HG03565 (cell line): ENCODE measurements at regions not wholly inside any gene's neighbourhood (a gene's known extent, or its start where the extent isn't known, plus 50 kb on each side); places are given as distances from the start of the nearest gene placed in this dataset.
"Not testable (repeated sequence)": the region's sequence is repeated elsewhere in the genome, so short reads cannot be mapped to it uniquely, and the experiment has no call there.

ENCODE experiments used
- ATAC-seq: cut with Tn5 transposase; IDR thresholded peaks from one replicate; pipeline ENCODE4 v1.9.1; 2021; ENCODE audit warnings: mild to moderate bottlenecking, moderate library complexity; ENCODE audit not compliant: unreplicated experiment

DNA sequence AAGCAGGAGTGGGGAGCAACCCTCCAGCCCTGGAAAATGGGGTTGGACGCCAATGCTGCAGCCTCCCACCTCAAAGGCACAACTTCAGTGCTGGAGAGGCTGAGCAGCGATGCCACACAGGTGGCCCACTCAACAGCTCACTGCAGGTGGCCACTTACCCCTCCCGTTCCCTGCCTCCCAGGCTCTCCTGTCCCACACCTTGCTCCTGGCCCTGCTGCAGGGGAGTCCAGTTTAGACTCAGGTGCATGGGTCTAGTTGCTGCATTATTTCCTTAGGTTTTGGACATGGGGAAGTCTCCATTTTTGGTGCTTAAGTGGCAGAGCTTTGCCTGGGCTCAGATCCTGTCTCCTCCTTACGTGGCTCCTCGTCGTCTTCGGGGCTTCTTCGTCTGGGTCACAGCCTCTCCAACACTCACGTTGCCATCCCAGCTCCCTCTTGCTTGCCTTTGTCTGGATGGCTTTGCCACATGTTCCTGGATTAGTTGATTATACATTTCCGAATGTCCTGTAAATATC lies 898.3 kb downstream of the BRD1 start:
- ATAC-seq, result no peak

DNA sequence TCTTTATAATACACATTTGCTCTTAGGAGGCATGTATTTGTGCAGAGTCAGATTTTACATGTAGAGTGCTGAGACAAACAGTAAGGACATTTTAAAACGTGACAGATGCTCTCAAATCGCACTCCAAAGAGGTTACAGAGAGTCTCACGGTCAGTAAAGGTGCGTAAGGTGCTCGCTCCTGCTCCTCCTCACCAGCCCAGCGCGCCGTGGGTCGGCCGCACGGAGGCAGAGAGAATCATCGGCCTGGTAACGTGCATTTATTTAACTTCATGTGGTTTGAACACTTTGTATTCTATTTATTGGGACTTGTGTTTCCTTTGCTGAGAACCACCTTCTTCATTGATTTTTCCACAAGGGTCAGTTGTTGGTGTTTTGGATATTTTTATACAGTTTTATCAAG lies 900.1 kb downstream of the BRD1 start:
- ATAC-seq, result no peak

DNA sequence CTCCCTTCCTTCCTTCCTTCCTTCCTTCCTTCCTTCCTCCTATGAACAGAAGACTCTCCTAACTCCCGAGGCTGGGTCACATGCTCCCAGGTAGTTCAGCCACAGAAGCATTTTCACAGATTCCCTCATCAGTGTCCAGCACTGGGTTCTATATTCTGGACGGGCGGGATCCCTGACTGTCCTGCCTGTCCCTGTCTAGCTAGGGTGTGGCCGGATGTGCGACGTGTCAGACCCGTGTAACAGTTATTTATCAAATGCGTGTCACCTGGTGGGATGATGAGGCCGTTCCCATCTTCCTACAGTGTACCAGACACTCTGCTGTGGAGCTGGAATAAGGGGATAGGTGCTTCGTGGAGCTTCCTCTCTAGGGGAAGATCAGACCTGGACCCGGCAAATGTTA lies 901.0 kb downstream of the BRD1 start:
- no peak for ATAC-seq

DNA sequence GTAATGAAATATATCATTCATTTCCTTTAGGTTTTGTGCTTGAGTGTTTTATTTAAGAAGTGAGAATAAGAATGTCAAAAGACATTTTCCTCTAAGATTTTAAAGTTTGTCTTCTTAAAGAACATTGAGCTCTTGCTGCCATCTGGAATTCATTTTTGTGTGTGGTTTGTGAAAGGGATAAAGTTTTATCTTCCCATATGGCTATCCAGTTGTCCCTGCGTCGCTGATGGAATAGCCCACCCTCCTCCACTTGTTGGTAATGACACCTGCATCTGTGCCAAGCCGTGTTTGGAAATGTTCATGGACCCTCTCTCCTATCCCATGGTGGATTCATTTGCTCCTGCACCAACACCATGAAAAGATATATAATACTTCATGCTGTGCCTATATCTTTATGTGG lies 901.5 kb downstream of the BRD1 start:
- ATAC-seq, result no peak

DNA sequence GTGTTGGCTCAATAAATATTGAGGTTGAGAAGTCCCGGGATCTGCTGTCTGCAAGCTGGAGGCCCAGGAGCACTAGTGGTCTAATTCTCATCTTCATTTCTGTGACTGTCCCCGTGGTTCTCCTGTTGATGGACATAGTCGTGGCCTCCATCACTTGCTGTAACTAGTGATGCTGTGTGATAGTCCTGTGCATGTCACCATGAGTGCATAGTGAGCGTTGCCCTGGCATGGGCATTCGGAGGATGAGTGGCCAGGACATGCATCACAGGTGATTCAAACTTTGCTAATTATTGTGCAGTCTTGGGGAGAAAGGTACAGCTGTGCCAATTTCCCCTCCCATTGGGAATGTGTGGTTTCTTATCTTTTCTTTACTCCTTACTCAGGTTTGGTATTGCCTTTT lies 902.2 kb downstream of the BRD1 start:
- ATAC-seq, result no peak

DNA sequence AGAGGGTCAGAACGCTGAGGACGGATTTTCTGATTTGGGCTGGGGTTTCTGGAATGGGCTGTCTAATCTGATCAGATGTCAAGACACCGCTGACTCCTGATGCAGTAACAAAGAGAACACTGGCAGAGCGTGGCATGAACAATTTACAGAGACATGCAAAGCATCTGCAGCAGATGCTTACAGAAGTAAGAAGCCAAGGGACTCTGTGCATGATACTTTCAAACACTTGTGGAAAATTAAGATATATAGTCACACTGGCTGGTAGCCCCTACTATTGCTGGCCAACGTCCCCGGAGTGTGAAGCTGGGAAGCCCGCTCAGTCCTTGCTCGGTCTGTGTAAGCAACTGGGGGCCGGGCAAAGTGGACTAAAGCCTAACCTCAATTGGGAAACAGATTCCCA lies 903.7 kb downstream of the BRD1 start:
- ATAC-seq, result no peak

DNA sequence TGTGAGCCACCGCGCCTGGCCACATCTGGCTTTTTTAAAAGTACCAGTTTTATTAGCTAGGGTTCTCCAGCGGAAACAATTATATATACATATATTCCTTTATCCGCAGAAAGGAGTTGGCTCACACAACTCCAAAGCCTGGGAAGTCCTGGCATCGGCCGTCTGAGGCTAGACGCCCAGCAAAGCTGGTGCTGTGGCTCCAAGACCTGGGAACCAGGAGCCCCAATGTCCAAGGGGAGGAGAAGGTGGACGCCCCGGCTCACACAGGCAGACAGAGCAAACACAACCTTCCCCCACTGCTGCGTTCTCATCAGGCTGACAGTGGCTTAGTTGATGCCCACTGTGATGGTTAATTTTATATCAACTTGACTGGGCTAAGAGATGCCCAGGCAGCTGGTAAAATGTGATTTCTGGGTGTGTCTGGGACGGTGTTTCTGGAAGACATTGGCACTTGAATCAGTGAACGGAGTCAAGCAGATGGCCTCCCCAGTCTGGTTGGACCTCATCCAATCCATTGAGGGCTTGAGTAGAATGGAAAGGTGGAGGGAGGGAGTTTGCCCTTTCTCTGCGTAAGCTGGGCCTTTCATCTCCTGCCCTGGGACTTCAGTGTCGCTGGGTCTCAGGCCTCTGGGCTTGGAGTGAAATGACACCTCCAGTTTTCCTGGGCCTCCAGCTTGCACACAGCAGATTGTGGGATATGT lies 904.4 kb downstream of the BRD1 start:
- ATAC-seq, result no peak

DNA sequence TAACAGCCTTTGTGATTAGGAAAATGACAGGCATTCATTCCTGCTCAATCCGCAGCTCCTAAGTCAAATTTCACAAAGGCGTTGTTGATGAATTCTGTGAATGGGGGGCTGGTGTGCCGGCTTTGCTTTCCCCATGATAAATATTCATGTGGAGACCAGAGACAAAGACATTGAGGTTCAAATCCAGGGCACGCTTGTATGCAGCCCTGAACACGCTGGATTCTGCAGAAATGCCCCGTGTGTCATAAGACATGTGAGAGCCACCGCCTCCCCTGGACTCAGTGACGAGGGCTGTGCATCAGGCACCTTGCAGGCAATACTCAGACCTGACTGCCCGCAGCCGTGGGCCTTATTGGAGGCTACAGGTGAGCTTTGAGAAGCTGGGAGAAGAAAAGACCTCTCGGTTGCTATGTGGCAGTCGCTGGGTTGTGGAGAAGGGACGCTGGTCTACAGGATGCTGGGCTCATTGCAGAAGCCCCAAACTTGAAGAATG lies 906.2 kb downstream of the BRD1 start:
- no peak for ATAC-seq

DNA sequence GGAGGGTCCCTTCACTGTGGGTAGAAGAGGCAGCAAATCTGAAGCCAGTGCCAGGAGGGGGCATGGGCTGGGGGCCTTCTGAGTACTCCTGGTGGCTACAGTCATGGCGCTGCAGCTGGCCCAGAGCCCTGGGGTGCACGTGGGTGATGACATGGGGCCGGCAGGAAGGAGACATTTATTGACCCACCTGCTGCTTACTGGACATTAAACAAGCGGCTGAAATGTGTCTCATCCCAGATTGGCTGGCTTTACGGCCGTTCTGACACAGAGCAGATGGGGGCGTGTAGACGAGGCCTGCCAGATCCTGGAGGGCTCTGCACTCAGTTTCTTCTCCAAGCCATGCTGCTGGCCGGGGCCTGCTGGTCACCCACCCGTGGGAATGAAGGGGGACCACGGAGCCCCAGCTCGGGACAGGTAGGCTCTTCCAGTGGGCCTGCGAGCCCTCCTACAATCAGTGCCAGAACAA lies 906.9 kb downstream of the BRD1 start:
- ATAC-seq, result no peak

DNA sequence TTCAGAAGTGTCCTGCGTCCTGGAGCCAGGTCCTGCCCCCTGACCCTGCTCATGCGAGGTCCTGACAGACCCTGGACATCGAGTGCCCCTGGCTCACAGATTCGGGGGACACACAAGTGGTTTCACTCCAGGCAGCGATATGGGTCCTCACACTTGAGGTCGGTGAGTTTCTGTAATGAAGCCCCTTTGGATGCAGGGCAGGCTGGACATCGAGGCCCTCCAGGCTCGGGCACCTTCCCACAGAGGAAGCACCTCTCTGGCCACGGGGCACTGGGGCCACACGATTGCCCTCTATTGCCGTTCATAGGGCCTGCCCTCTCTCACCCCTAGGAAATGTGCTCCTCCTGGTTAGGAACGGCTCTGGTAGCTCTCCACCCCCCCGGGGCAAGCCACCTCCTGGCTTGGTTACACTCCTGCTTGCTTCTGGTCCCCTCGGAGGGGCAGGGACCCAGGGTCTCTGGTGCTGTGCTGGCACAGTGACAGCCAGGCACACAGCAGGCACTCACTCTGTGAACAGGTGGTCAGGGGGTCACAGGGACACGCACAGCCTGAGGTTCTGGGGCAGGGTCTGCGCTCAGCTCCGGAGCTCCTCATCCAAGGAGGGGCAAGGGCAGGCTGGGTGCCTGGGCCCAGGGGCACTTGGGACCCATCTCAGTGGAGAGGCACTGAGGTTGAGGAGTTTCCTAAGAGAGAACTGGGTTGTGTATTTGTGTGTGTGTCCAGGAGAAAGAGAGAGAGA lies 907.7 kb downstream of the BRD1 start:
- no peak for ATAC-seq

DNA sequence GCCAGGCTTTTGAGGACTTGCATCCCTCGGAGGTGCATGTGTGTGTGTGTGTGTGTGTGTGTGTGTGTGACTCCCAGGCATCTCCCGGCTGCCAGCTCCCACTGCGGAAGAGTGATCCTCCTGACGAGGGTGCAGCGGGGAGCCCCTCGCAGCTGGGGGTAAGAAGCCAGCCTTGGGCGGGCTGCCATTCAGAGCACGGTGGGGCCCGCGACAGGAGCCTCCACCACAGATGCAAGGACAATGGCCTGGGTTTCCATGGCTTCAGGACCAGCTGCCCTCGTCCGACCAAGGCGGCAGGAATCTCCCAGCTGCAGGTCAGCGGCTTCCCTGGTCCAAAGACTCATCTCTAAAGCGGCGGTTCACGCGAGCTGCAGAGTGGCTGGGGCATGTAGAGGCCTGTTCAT lies 908.5 kb downstream of the BRD1 start:
- ATAC-seq, result no peak

DNA sequence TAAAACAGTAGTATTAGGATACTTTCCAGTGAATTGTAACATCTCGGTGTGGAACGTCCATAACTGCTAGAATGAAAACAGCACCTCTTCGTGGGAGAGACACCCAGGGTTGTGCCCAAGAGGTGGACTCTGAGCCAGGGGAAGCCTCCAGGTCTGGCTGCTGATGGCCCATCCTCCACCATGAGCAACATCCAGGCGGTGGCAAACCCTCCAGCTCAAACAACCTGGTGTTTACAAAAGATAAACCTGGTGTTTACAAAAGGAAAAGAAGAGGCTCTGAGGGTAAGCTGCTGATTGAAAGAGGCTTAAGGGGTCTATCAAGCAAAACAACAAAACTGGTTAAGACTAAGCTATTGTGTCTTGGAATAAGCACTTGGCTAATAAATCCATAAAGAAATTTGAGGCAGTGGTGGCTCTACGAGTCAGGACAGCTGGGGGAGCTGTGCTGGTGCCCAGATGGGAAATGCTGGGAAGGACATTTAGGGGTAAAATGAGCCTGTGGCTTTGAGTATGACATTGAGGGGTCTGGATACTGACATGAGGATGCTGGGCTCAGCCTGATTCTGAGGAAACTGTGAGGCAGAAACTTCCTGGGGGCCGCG lies 909.0 kb downstream of the BRD1 start:
- ATAC-seq, result no peak

DNA sequence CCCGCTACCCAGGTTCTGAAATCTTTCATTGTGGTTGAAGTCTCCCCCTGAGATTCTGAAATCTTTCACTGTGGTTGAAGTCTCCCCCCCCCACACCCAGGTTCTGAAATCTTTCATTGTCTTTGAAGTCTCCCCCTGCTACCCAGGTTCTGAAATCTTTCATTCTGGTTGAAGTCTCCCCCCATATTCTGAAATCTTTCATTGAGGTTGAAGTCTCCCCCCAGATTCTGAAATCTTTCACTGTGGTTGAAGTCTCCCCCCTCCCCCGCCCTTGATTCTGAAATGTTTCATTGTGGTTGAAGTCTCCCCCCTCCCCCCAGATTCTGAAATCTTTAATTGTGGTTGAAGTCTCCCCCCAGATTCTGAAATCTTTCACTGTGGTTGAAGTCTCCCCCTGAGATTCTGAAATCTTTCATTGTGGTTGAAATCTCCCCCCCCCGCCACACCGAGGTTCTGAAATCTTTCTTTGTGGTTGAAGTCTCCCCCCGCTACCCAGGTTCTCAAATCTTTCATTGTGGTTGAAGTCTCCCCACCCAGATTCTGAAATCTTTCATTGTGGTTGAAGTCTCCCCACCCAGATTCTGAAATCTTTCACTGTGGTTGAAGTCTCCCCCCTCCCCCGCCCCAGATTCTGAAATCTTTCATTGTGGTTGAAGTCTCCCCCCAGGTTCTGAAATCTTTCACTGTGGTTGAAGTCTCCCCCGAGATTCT lies 915.2 kb downstream of the BRD1 start:
- not testable (repeated sequence) for ATAC-seq

DNA sequence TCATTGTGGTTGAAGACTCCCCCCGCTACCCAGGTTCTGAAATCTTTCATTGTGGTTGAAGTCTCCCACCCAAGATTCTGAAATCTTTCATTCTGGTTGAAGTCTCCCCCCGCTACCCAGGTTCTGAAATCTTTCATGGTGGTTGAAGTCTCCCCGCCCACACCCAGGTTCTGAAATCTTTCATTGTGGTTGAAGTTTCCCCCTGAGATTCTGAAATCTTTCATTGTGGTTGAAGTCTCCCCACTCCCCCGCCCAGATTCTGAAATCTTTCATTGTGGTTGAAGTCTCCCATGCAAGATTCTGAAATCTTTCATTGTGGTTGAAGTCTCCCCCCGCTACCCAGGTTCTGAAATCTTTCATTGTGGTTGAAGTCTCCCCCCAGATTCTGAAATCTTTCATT lies 916.0 kb downstream of the BRD1 start:
- ATAC-seq, result not testable (repeated sequence)

DNA sequence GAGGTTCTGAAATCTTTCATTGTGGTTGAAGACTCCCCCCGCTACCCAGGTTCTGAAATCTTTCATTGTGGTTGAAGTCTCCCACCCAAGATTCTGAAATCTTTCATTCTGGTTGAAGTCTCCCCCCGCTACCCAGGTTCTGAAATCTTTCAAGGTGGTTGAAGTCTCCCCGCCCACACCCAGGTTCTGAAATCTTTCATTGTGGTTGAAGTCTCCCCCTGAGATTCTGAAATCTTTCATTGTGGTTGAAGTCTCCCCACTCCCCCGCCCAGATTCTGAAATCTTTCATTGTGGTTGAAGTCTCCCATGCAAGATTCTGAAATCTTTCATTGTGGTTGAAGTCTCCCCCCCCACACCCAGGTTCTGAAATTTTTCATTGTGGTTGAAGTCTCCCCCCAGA lies 916.6 kb downstream of the BRD1 start:
- ATAC-seq, result not testable (repeated sequence)

DNA sequence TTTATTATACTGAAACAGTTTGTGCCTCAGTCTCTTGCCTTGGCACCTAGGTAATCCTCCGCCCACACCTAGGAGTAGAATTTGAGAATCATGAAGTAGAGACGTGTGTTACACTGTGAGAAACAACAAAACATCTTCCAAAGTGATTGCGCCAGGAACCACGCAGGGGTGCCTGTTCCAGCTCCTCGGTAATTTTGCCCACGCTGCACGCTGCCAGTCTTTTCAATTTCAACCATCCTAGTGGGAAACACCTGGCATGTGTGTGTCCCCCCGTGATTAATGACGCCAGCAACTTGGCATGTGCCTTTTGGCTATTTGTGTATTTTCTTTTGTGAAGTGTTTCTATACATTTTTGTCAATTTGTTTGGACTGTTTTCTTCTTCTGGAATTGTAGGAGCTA lies 919.1 kb downstream of the BRD1 start:
- ATAC-seq, result no peak

DNA sequence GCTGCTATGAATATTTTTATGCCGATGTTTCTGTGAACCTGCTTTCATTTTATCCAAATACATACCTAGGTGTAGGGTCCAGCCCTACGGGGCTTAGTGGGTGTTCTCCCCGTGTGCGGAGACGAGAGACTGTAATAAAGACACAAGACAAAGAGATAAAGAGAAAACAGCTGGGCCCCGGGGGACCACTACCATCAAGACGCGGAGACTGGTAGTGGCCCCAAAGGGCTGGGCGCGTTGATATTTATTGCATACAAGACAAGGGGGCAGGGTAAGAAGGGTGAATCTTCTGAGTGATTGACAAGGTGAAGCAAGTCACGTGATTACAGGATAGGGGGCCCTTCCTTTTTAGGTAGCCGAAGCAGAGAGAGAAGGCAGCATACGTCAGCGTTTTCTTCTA lies 920.1 kb downstream of the BRD1 start:
- ATAC-seq, result no peak

DNA sequence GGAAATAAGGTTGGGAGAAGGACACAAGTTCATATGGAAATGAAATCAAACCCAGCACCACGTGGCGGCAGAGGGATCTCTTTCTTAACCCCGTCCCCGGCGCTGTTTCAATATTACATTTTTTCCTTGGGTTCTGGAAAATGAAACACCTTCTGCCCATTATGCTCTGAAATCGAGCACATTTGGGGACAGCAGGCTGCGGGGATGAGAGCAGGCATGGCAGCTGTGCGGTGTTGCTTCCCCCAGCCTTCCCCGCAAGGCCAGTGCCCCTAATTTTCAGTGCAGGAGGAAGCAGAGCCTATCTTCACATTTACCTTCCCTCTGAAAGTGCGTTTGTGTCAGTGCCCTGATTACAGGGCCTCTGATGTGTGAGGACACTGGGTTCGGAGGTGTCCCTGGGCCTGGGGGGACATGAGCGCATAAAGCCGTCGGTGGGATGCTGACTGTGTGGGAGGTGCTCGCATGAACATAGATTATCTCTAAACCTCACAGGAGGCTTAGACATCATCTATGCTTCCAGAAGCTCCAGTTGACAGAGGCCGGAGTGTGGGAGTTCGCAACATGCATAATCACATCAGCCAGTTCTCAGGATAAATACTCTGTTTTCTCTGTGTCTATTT lies 921.3 kb downstream of the BRD1 start:
- ATAC-seq, result no peak

DNA sequence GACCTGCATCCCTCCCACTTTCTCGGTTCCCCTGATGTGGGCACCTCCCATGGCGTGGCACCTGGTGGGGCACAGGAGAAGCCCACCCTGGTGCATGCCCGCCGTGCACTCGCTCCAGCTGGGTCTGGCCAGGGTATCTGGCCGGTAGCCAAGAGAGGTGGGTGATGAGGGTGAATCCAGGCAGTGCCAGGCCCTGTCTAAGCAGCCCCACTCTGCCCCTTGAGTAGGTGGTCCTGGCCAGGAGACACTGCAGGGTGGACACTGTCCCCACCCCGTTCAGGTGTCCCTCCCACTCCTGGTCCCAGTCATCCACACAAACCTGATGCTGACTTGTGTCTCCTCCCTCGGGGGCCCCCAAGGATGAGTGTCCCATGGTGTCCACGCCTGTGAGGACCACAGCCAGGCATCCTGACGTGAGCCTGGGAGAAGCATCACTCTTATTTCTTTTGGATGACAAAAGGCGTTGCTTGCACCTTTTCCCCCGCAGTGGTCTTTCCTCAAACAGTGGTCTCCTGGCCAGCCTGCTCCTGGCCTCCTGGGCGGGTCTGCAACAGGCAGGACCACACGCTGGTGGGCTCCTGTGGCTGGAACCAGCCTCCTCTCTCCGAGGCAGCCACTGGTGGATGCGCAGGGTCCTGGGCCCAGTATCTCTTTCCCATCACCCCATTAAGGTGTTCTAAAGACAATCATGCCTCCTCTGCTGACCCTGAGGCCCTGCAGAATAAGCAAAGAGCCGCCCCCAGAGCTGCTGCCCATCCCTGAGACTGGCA lies 922.3 kb downstream of the BRD1 start:
- no peak for ATAC-seq
